NCI-H2171 treated with DMSO at 0.1 percent for 48 hours (cell line): ENCODE measurements at regions not wholly inside any gene's neighbourhood (a gene's known extent, or its start where the extent isn't known, plus 50 kb on each side); places are given as distances from the start of the nearest gene placed in this dataset.
"Not testable (repeated sequence)": the region's sequence is repeated elsewhere in the genome, so short reads cannot be mapped to it uniquely, and the experiment has no call there.

Source experiments
- DNase-seq: peaks from one replicate; lab custom pipeline; 2025; lab: John Stamatoyannopoulos, UW

- no peak for DNase-seq
Observed at GRCh38 chr6:103167345-103168071, 1692.2 kb downstream of the HACE1 start.

- no peak for DNase-seq
Observed at GRCh38 chr6:103154779-103155572, 1704.7 kb downstream of the HACE1 start.

- DNase-seq, result no peak
Observed at GRCh38 chr6:103153016-103153415, 1706.7 kb downstream of the HACE1 start.

- DNase-seq, result no peak
Observed at GRCh38 chr6:103142902-103143301, 1716.8 kb downstream of the HACE1 start.

GRCh38 chr6:103140308-103141027 is 1719.3 kb downstream of the HACE1 start:
- DNase-seq, result no peak

GRCh38 chr6:103139377-103139776 is 1720.3 kb downstream of the HACE1 start:
- DNase-seq, result no peak

GRCh38 chr6:103124471-103124870 is 1731.0 kb downstream of the GRIK2 start:
- no peak for DNase-seq

- DNase-seq, result peak; percentile 71
Observed at GRCh38 chr6:103122766-103123601, 1729.5 kb downstream of the GRIK2 start.

- no peak for DNase-seq
Observed at GRCh38 chr6:103119056-103119455, 1725.5 kb downstream of the GRIK2 start.

GRCh38 chr6:103114582-103114981 is 1721.1 kb downstream of the GRIK2 start:
- DNase-seq, result no peak

- DNase-seq, result no peak
Observed at GRCh38 chr6:103113416-103113815, 1719.9 kb downstream of the GRIK2 start.

GRCh38 chr6:103107985-103108384 is 1714.5 kb downstream of the GRIK2 start:
- no peak for DNase-seq

GRCh38 chr6:103105686-103106085 is 1712.2 kb downstream of the GRIK2 start:
- DNase-seq, result no peak

- no peak for DNase-seq
Observed at GRCh38 chr6:103101267-103101666, 1707.8 kb downstream of the GRIK2 start.

- DNase-seq, result not testable (repeated sequence)
Observed at GRCh38 chr6:103092414-103092813, 1698.9 kb downstream of the GRIK2 start.

GRCh38 chr6:103085801-103086200 is 1692.3 kb downstream of the GRIK2 start:
- no peak for DNase-seq

- peak; percentile 71 for DNase-seq
Observed at GRCh38 chr6:103081876-103082630, 1688.5 kb downstream of the GRIK2 start.

- no peak for DNase-seq
Observed at GRCh38 chr6:103081126-103081525, 1687.6 kb downstream of the GRIK2 start.

GRCh38 chr6:103080497-103080896 is 1687.0 kb downstream of the GRIK2 start:
- DNase-seq, result no peak

GRCh38 chr6:103079867-103080266 is 1686.4 kb downstream of the GRIK2 start:
- no peak for DNase-seq

- DNase-seq, result no peak
Observed at GRCh38 chr6:103062136-103062535, 1668.6 kb downstream of the GRIK2 start.
